IMR-90 (cell line): ENCODE measurements at regions not wholly inside any gene's neighbourhood (a gene's known extent, or its start where the extent isn't known, plus 50 kb on each side); places are given as distances from the start of the nearest gene placed in this dataset.

Experiments
- ATAC-seq: fragments of 200-7000 bp; cut with Tn5 transposase; 2 replicates; pipeline ENCODE4 v1.9.1; 2020; ENCODE audit warnings: low read depth, mild to moderate bottlenecking, moderate library complexity
- BruUV-seq: library from RNA; stranded (reverse); fragments of 400-500 nt; replicated peaks from 2 replicates; lab custom pipeline; 2021; lab: Mats Ljungman, UMichigan
- CTCF ChIA-PET: fragments of 300-600 bp; formaldehyde crosslinking; extraction: SDS; loops from one replicate; lab custom pipeline; 2021; ENCODE audit warnings: antibody characterized with exemption; lab: Yijun Ruan, JAX
- POLR2A ChIA-PET: fragments of 300-600 bp; sonication (Branson Sonifier 250); formaldehyde crosslinking; loops from one replicate; lab custom pipeline; 2022; ENCODE audit warnings: antibody characterized with exemption; ENCODE audit not compliant: unreplicated experiment; lab: Charles Lee
- DNase-seq: peaks from one replicate; pipeline ENCODE4 v3.0.0; 2013
- H2AFZ ChIP-seq: replicated peaks from 2 replicates; pipeline ENCODE3; 2013; ENCODE audit warnings: low read length, mild to moderate bottlenecking; ENCODE audit not compliant: poor library complexity
- H2AK5ac ChIP-seq: 2 replicates; pipeline ENCODE4 v1.6.1; 2013; ENCODE audit warnings: low read depth, low read length, inconsistent platforms
- H2AK9ac ChIP-seq: replicated peaks from 2 replicates; pipeline ENCODE3; 2013; ENCODE audit warnings: mild to moderate bottlenecking, low read depth, low read length, moderate library complexity; ENCODE audit not compliant: poor library complexity
- H2BK120ac ChIP-seq: 2 replicates; pipeline ENCODE4 v1.6.1; 2013; ENCODE audit warnings: low read depth, low read length, inconsistent platforms
- H2BK15ac ChIP-seq: 3 replicates; pipeline ENCODE4 v1.6.1; 2013; ENCODE audit warnings: low read depth, low read length, inconsistent platforms
- H2BK20ac ChIP-seq: 2 replicates; pipeline ENCODE4 v1.6.1; 2013; ENCODE audit warnings: low read depth, mild to moderate bottlenecking, inconsistent platforms, low read length, moderate library complexity
- H2BK5ac ChIP-seq: 2 replicates; pipeline ENCODE4 v1.6.1; 2013; ENCODE audit warnings: mild to moderate bottlenecking, low read depth, low read length, inconsistent platforms; ENCODE audit not compliant: poor library complexity, severe bottlenecking
- H3K14ac ChIP-seq: replicated peaks from 2 replicates; pipeline ENCODE4 v1.6.1; 2013; ENCODE audit warnings: low read depth, low read length, inconsistent platforms
- H3K18ac ChIP-seq: 2 replicates; pipeline ENCODE4 v1.6.1; 2013; ENCODE audit warnings: low read depth, low read length, control low read depth
- H3K23ac ChIP-seq: 2 replicates; pipeline ENCODE4 v1.6.1; 2013; ENCODE audit warnings: low read depth, low read length, inconsistent platforms
- H3K27ac ChIP-seq: 2 replicates; pipeline ENCODE4 v1.5.1; 2013; ENCODE audit warnings: mild to moderate bottlenecking, control low read depth, low read length; ENCODE audit not compliant: insufficient read depth
- H3K27me3 ChIP-seq: 2 replicates; pipeline ENCODE4 v1.6.1; 2013; ENCODE audit warnings: low read length; ENCODE audit not compliant: control insufficient read depth, insufficient read depth
- H3K36me3 ChIP-seq: 2 replicates; pipeline ENCODE4 v1.6.1; 2013; ENCODE audit warnings: low read length, mixed read lengths; ENCODE audit not compliant: control insufficient read depth, insufficient read depth
- H3K4ac ChIP-seq: 2 replicates; pipeline ENCODE4 v1.6.1; 2013; ENCODE audit warnings: low read depth, low read length, inconsistent platforms
- H3K4me1 ChIP-seq: 2 replicates; pipeline ENCODE4 v1.6.1; 2013; ENCODE audit warnings: low read length, mixed read lengths; ENCODE audit not compliant: control insufficient read depth, insufficient read depth
- H3K4me2 ChIP-seq: 2 replicates; pipeline ENCODE4 v1.6.1; 2013; ENCODE audit warnings: low read depth, mild to moderate bottlenecking, control low read depth, low read length, moderate library complexity
- H3K4me3 ChIP-seq: 2 replicates; pipeline ENCODE4 v1.5.1; 2013; ENCODE audit warnings: low read depth, mild to moderate bottlenecking, control low read depth, low read length, moderate library complexity; ENCODE audit not compliant: insufficient read depth
- H3K56ac ChIP-seq: 2 replicates; pipeline ENCODE4 v1.6.1; 2013; ENCODE audit warnings: low read length, inconsistent platforms; ENCODE audit not compliant: insufficient read depth; ENCODE audit errors: extremely low read depth
- H3K79me1 ChIP-seq, 2 experiments: 2 replicates each; pipeline ENCODE4 v1.6.1; 2013; ENCODE audit warnings: low read length in 2 of 2, inconsistent platforms in 1 of 2, low read depth in 1 of 2
- H3K9ac ChIP-seq: 2 replicates; pipeline ENCODE4 v1.6.1; 2013; ENCODE audit warnings: low read depth, low read length, control low read depth
- H3K9me1 ChIP-seq: 2 replicates; pipeline ENCODE4 v1.6.1; 2013; ENCODE audit warnings: low read length, inconsistent platforms; ENCODE audit not compliant: insufficient read depth
- H3K9me3 ChIP-seq: 2 replicates; pipeline ENCODE4 v1.6.1; 2013; ENCODE audit warnings: low read length; ENCODE audit not compliant: control insufficient read depth, insufficient read depth
- H4K20me1 ChIP-seq: 2 replicates; pipeline ENCODE4 v1.6.1; 2013; ENCODE audit warnings: low read length, inconsistent platforms; ENCODE audit not compliant: insufficient read depth
- H4K5ac ChIP-seq: 2 replicates; pipeline ENCODE4 v1.6.1; 2013; ENCODE audit warnings: mild to moderate bottlenecking, low read depth, low read length, control low read depth
- H4K8ac ChIP-seq, 2 experiments: 2 replicates each; pipeline ENCODE4 v1.6.1; 2013; ENCODE audit warnings: low read depth in 2 of 2, low read length in 2 of 2, control low read depth in 1 of 2, inconsistent platforms in 1 of 2
- H4K91ac ChIP-seq: 2 replicates; pipeline ENCODE4 v1.6.1; 2013; ENCODE audit warnings: low read depth, low read length, inconsistent platforms; ENCODE audit not compliant: insufficient read depth
- CEBPB ChIP-seq: IDR thresholded peaks from 2 replicates; pipeline ENCODE4 v1.6.1; 2012; ENCODE audit warnings: low read depth, low read length, improper control_type of control experiment
- ELK1 ChIP-seq: fragments of 150-350 bp; IDR thresholded peaks from 2 replicates; pipeline ENCODE4 v1.6.1; 2016; ENCODE audit warnings: low read depth, mild to moderate bottlenecking, low read length, moderate library complexity, borderline replicate concordance
- MAZ ChIP-seq: IDR thresholded peaks from 2 replicates; pipeline ENCODE4 v1.6.1; 2012; ENCODE audit warnings: low read depth, mild to moderate bottlenecking, low read length, improper control_type of control experiment, moderate library complexity, borderline replicate concordance
- MXI1 ChIP-seq: IDR thresholded peaks from 2 replicates; pipeline ENCODE4 v1.6.1; 2012; ENCODE audit warnings: low read depth, mild to moderate bottlenecking, low read length, moderate library complexity, borderline replicate concordance
- NFE2L2 ChIP-seq: fragments of 150-350 bp; IDR thresholded peaks from 2 replicates; pipeline ENCODE4 v1.6.1; 2016; ENCODE audit warnings: low read depth, mild to moderate bottlenecking, low read length
- SMC3 ChIP-seq: fragments of 150-350 bp; IDR thresholded peaks from 2 replicates; pipeline ENCODE4 v1.6.1; 2016; ENCODE audit warnings: low read depth, mild to moderate bottlenecking, antibody characterized with exemption, low read length, moderate library complexity
- USF2 ChIP-seq: fragments of 150-350 bp; IDR thresholded peaks from 2 replicates; pipeline ENCODE4 v1.6.1; 2017; ENCODE audit warnings: mild to moderate bottlenecking, antibody characterized with exemption, low read length, low read depth
- WGBS, 2 experiments: methylation state at CpG; one replicate each; pipeline versions ENCODE4 v1.1.5 to v1.1.7; 2013; ENCODE audit warnings: missing lambda C conversion rate in 2 of 2; ENCODE audit not compliant: insufficient read length in 1 of 2; ENCODE audit errors: extremely low coverage in 2 of 2; 5-methylcytosine and 5-hydroxymethylcytosine counted together
- dilution Hi-C: fragments of 300-500 bp; cut with HindIII; formaldehyde crosslinking; loops from one replicate; pipeline ENCODE4 v1.14.3; 2018; ENCODE audit warnings: low sequenced_read_pairs; ENCODE audit not compliant: unreplicated experiment
- in situ Hi-C: fragments of 300-500 bp; cut with MboI; formaldehyde crosslinking; loops from 3 replicates; pipeline ENCODE4 v1.14.3; 2019; ENCODE audit warnings: low sequenced_read_pairs, inconsistent platforms, mixed read lengths
- intact Hi-C: fragments of 100-400 bp; cut with micrococcal nuclease; formaldehyde crosslinking; loops from 2 replicates; pipeline ENCODE4 v1.10.0; 2022

- peak overlapping the region; percentile 64 for H4K5ac ChIP-seq
- peak overlapping the region; percentile 75 for H2AK9ac ChIP-seq
- no TSS peak for BruUV-seq
- no peaks in the 10 kb centered on the region for H3K9me3 ChIP-seq
- H3K9me1 ChIP-seq, result peaks cover 31% of the 10 kb centered on the region
- dilution Hi-C loops, result no loop called here
- H3K9ac ChIP-seq, result no peak overlapping the region
- ATAC-seq (no peak), DNase-seq (no peak)
- in situ Hi-C loops, result no loop called here
- H3K56ac ChIP-seq, result peak overlapping the region; percentile 37; the same call in 1 of the 2 replicates
- intact Hi-C loops, result loop anchor here (2.0 to 5.0 kb wide), 5 partner anchors 33 to 107 kb away; no protein-coding TSS in a partner anchor
- peaks cover 3 to 43% of the 10 kb centered on the region in 2 experiments; a peak in 2 of 4 replicates for H3K79me1 ChIP-seq
- peak overlapping the region; percentile 72 for H3K27ac ChIP-seq
- peak overlapping the region; percentile 98 for H2AK5ac ChIP-seq
- peak overlapping the region; percentile 89 for H2BK20ac ChIP-seq
- H3K4me2 ChIP-seq, result no peak overlapping the region
- POLR2A ChIA-PET, result no interaction called here
- H3K27me3 ChIP-seq, result no peaks in the 10 kb centered on the region
- peak overlapping the region; percentile 69; the same call in 2 of the 3 replicates for H2BK15ac ChIP-seq
- 100% methylated on average over 1 of the region's 3 CpGs; no CpG with 5 or more reads in 1 of the 2 experiments for WGBS, 2 experiments
- H3K18ac ChIP-seq, result peak overlapping the region; percentile 89
- peak overlapping the region; percentile 99 for H4K91ac ChIP-seq
- TF ChIP-seq MAZ (no peak), NFE2L2 (no peak), CEBPB (no peak), MXI1 (no peak), SMC3 (no peak), ELK1 (no peak), USF2 (no peak)
- H4K8ac ChIP-seq, result peak overlapping the region; percentile 64 to 69
- H2BK120ac ChIP-seq, result peak overlapping the region; percentile 91
- peak overlapping the region; percentile 97 for H2BK5ac ChIP-seq
- no peak overlapping the region for H3K4me3 ChIP-seq
- peak overlapping the region; percentile 98 for H3K14ac ChIP-seq
- CTCF ChIA-PET, result interaction anchor here (1.8 kb wide), 1 partner anchor 355 kb away, joined by 4 read pairs; no protein-coding TSS in a partner anchor
- H3K4ac ChIP-seq, result peak overlapping the region; percentile 85
- H3K36me3 ChIP-seq, result no peaks in the 10 kb centered on the region
- peak overlapping the region; percentile 96 for H3K23ac ChIP-seq
- H3K4me1 ChIP-seq, result peaks cover 33% of the 10 kb centered on the region
- no peaks in the 10 kb centered on the region for H4K20me1 ChIP-seq
- no peak overlapping the region for H2AFZ ChIP-seq
Observed at GRCh38 chr2:37769551-37769950, 98.1 kb upstream of the CDC42EP3 start.
